ENCODE measurements at regions not wholly inside any gene's neighbourhood (a gene's known extent, or its start where the extent isn't known, plus 50 kb on each side); places are given as distances from the start of the nearest gene placed in this dataset.

- ChIA-PET POLR2A (no interaction called here), CTCF (no interaction called here)
- Histone ChIP-seq H3K27me3 (ENCODE audit: control insufficient read depth in 2 of 2, insufficient read depth in 2 of 2, low read length in 2 of 2) (no peaks in the 10 kb centered on the region), H3K79me2 (ENCODE audit: control insufficient read depth, insufficient read depth, low read length) (no peaks in the 10 kb centered on the region), H3K27ac (ENCODE audit: insufficient read depth, low read depth, low read length) (no peak overlapping the region), H3K4me2 (ENCODE audit: insufficient read depth, low read length) (no peak overlapping the region), H3K36me3 (ENCODE audit: control insufficient read depth in 2 of 2, extremely low read depth in 1 of 2, insufficient read depth in 2 of 2, low read length in 2 of 2) (no peaks in the 10 kb centered on the region), H3K9me3 (replicated peaks; ENCODE audit: control insufficient read depth, insufficient read depth, low read length) (no peaks in the 10 kb centered on the region), H3K9ac (replicated peaks; ENCODE audit: extremely low read depth, insufficient read depth, low read length) (no peak overlapping the region), H3K9me1 (replicated peaks; ENCODE audit: control insufficient read depth, extremely low read depth, insufficient read depth, low read length) (no peaks in the 10 kb centered on the region), H3K4me3 (replicated peaks in 1 of 3; ENCODE audit: insufficient read depth in 1 of 3, low read depth in 1 of 3, low read length in 3 of 3) (no peak overlapping the region), H2AFZ (ENCODE audit: low read depth, low read length) (no peak overlapping the region), H4K20me1 (replicated peaks; ENCODE audit: control insufficient read depth, extremely low read depth, insufficient read depth, low read length) (no peaks in the 10 kb centered on the region), H3K4me1 (ENCODE audit: control insufficient read depth, extremely low read depth, insufficient read depth, low read length) (no peaks in the 10 kb centered on the region)
- BruUV-seq (replicated peaks): no TSS peak
- FAIRE-seq (no peak), DNase-seq (ENCODE audit: low read depth, low spot score) (no peak)
- intact Hi-C loops (cut with micrococcal nuclease) (no loop called here), dilution Hi-C loops (cut with MboI; ENCODE audit: extremely low pct_ligation_motif_present, low sequenced_read_pairs) (no loop called here)
- TF ChIP-seq MAX (IDR thresholded peaks at IDR 0.05; ENCODE audit: insufficient read depth, insufficient read length): no peak
- no peak for TF ChIP-seq CTCF (IDR thresholded peaks at IDR 0.05; ENCODE audit: extremely low read depth in 1 of 2, insufficient read depth in 1 of 2, low read depth in 1 of 2, low read length in 2 of 2)
- no peak for TF ChIP-seq FOS (IDR thresholded peaks at IDR 0.05; ENCODE audit: borderline replicate concordance, insufficient read depth, low read length)
- TF ChIP-seq GATA2 (IDR thresholded peaks at IDR 0.05; ENCODE audit: insufficient read depth, insufficient read length, low read depth, low read length): no peak
- no peak for TF ChIP-seq EZH2 (IDR thresholded peaks at IDR 0.05; ENCODE audit: borderline replicate concordance, low read depth, low read length, severe bottlenecking)
- TF ChIP-seq POLR2AphosphoS5 (IDR thresholded peaks at IDR 0.05; ENCODE audit: insufficient read depth, low read depth, low read length): no peak
- TF ChIP-seq POLR2A (IDR thresholded peaks at IDR 0.05; ENCODE audit: low read depth, low read length): no peak
- no peak for TF ChIP-seq JUN (IDR thresholded peaks at IDR 0.05; ENCODE audit: borderline replicate concordance, insufficient read depth, insufficient read length, low read depth)
- TF ChIP-seq MYC (IDR thresholded peaks at IDR 0.05; ENCODE audit: low read depth, low read length): no peak
These were observed 271.8 kb upstream of the PLET1 start for GRCh38 chr11:112532506-112532905.
